Keratinocyte (primary cell): ENCODE measurements at regions not wholly inside any gene's neighbourhood (a gene's known extent, or its start where the extent isn't known, plus 50 kb on each side); places are given as distances from the start of the nearest gene placed in this dataset.

Experiments
- DNase-seq: peaks from one replicate; pipeline ENCODE4 v3.0.0-alpha.2; 2011; ENCODE audit warnings: low read depth, missing footprints, low spot score
- FAIRE-seq: peaks from 2 replicates; lab custom pipeline; 2011; peaks lifted over from hg19 to GRCh38; lab: Jason Lieb, UNC
- H2AFZ ChIP-seq: 2 replicates; pipeline ENCODE4 v1.6.0; 2012; ENCODE audit warnings: low read length, control low read depth, inconsistent platforms; ENCODE audit not compliant: control insufficient read depth
- H3K27ac ChIP-seq: 2 replicates; pipeline ENCODE4 v1.5.1; 2011; ENCODE audit warnings: low read length; ENCODE audit not compliant: control insufficient read depth, insufficient read depth
- H3K27me3 ChIP-seq: 3 replicates; pipeline ENCODE4 v1.6.0; 2011; ENCODE audit warnings: low read length; ENCODE audit not compliant: control insufficient read depth, insufficient read depth; ENCODE audit errors: extremely low read depth
- H3K36me3 ChIP-seq, 2 experiments: 2 replicates in 1 of 2; 3 replicates in 1 of 2; pipeline ENCODE4 v1.5.1; 2011; ENCODE audit warnings: low read length in 2 of 2, mild to moderate bottlenecking in 1 of 2; ENCODE audit not compliant: control insufficient read depth in 2 of 2, insufficient read depth in 2 of 2; ENCODE audit errors: extremely low read depth in 1 of 2
- H3K4me1 ChIP-seq: 3 replicates; pipeline ENCODE4 v1.5.1; 2011; ENCODE audit warnings: low read length; ENCODE audit not compliant: control insufficient read depth, insufficient read depth; ENCODE audit errors: extremely low read depth
- H3K4me2 ChIP-seq: 3 replicates; pipeline ENCODE4 v1.6.0; 2011; ENCODE audit warnings: low read depth, low read length; ENCODE audit not compliant: control insufficient read depth, insufficient read depth; ENCODE audit errors: extremely low read depth
- H3K4me3 ChIP-seq, 3 experiments: fragments of 200-600 bp in 1 of 3; sonication (generic) in 1 of 3; 2 replicates in 2 of 3; 3 replicates in 1 of 3; pipeline ENCODE4 v1.5.1; 2011 to 2016; ENCODE audit warnings: low read length in 3 of 3, mild to moderate bottlenecking in 3 of 3, control low read depth in 2 of 3, inconsistent platforms in 1 of 3, low read depth in 1 of 3, mixed read lengths in 1 of 3, mixed run types in 1 of 3, moderate library complexity in 1 of 3; ENCODE audit not compliant: control insufficient read depth in 2 of 3, insufficient read depth in 2 of 3; ENCODE audit errors: extremely low read depth in 1 of 3
- H3K79me2 ChIP-seq: 2 replicates; pipeline ENCODE4 v1.6.0; 2012; ENCODE audit warnings: low read length; ENCODE audit not compliant: control insufficient read depth, insufficient read depth
- H3K9ac ChIP-seq: 3 replicates; pipeline ENCODE4 v1.6.0; 2011; ENCODE audit warnings: low read length; ENCODE audit not compliant: control insufficient read depth, insufficient read depth; ENCODE audit errors: extremely low read depth
- H3K9me1 ChIP-seq: 3 replicates; pipeline ENCODE4 v1.6.0; 2011; ENCODE audit warnings: low read length; ENCODE audit not compliant: control insufficient read depth, insufficient read depth; ENCODE audit errors: extremely low read depth
- H3K9me3 ChIP-seq: 2 replicates; pipeline ENCODE4 v1.5.1; 2012; ENCODE audit warnings: low read depth, low read length; ENCODE audit not compliant: control insufficient read depth
- H4K20me1 ChIP-seq: 3 replicates; pipeline ENCODE4 v1.6.0; 2011; ENCODE audit warnings: low read length; ENCODE audit not compliant: control insufficient read depth, insufficient read depth; ENCODE audit errors: extremely low read depth
- CTCF ChIP-seq, 3 experiments: IDR thresholded peaks in 1 of 3; conservative IDR thresholded peaks in 1 of 3; optimal IDR thresholded peaks in 1 of 3; 2 replicates in 2 of 3; 3 replicates in 1 of 3; pipeline versions ENCODE3 to v1.5.1; 2011; ENCODE audit warnings: low read length in 3 of 3, mild to moderate bottlenecking in 3 of 3, moderate library complexity in 2 of 3, control low read depth in 1 of 3, inconsistent platforms in 1 of 3; ENCODE audit not compliant: insufficient read depth in 2 of 3; ENCODE audit errors: extremely low read depth in 1 of 3
- EZH2 ChIP-seq: IDR thresholded peaks from one replicate; pipeline ENCODE4 v1.6.1; 2012; ENCODE audit warnings: inconsistent platforms, mild to moderate bottlenecking, low read length, moderate library complexity
- dilution Hi-C: fragments of 300-500 bp; cut with MboI; formaldehyde crosslinking; loops from one replicate; pipeline ENCODE4 v1.7.0; 2020; ENCODE audit warnings: low sequenced_read_pairs; ENCODE audit not compliant: extremely low pct_ligation_motif_present

DNA sequence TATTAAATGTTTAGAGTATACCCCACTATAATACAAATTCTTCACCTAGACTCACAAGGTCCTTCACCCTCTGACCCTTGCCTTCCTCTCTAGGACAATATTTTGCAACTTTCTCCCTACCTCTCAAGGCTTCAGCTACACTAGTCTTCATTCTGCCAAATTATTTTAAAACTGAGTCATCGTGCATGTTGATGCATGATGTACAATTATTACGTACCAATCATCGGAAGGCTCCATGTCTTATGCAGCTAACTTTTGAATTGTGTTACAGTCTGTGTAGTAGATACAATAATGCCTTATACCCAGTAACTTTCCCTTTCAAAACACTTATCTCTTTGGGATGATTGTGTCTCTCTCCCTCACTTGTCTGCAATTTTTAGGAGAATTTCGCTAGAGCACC lies 98.5 kb upstream of the ROBO2 start:
- Histone ChIP-seq H2AFZ (no peak overlapping the region), H3K4me1 (no peaks in the 10 kb centered on the region), H3K4me3 (no peak overlapping the region), H4K20me1 (no peaks in the 10 kb centered on the region), H3K9ac (no peak overlapping the region), H3K36me3 (no peaks in the 10 kb centered on the region), H3K27ac (no peak overlapping the region), H3K4me2 (no peak overlapping the region), H3K9me1 (no peaks in the 10 kb centered on the region), H3K79me2 (no peaks in the 10 kb centered on the region), H3K27me3 (no peaks in the 10 kb centered on the region), H3K9me3 (no peaks in the 10 kb centered on the region)
- no peak for FAIRE-seq
- dilution Hi-C loops, result no loop called here
- DNase-seq, result no peak
- TF ChIP-seq CTCF (optimal IDR thresholded peaks at IDR 0.05 in 1 of 3, IDR thresholded peaks at IDR 0.05 in 1 of 3, conservative IDR thresholded peaks at IDR 0.05 in 1 of 3; ENCODE audit: extremely low read depth in 1 of 3, insufficient read depth in 2 of 3, low read length in 3 of 3) (no peak), EZH2 (no peak)

DNA sequence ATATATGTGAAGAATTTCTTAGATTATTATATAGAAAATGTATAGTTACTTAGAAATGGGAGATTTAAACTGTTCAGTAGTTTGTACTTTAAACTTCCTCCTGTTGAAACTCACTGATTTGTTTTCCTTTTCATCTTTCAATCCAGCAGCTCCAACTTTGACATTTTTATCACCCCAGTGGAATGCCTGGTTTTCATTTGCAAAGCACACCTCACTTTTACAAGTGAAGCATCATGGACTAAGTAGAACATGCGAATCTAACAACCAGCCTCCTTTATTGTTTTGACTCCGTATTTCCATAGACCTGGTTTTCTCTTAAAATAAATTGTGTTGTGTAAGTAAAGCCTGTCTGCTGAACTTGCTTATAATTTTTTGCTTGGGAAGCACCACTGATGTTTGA lies 97.8 kb upstream of the ROBO2 start:
- dilution Hi-C loops, result no loop called here

More for the DNA sequence above, 97.8 kb upstream of the ROBO2 start:
- H2AFZ ChIP-seq, result no peak overlapping the region
- FAIRE-seq, result no peak
- H3K4me3 ChIP-seq, result no peak overlapping the region
- no peaks in the 10 kb centered on the region for H3K79me2 ChIP-seq
- TF ChIP-seq EZH2, result no peak
- no peak for TF ChIP-seq CTCF (optimal IDR thresholded peaks at IDR 0.05 in 1 of 3, IDR thresholded peaks at IDR 0.05 in 1 of 3, conservative IDR thresholded peaks at IDR 0.05 in 1 of 3; ENCODE audit: extremely low read depth in 1 of 3, insufficient read depth in 2 of 3, low read length in 3 of 3)
- H4K20me1 ChIP-seq, result no peaks in the 10 kb centered on the region
- no peaks in the 10 kb centered on the region for H3K36me3 ChIP-seq
- H3K27me3 ChIP-seq, result no peaks in the 10 kb centered on the region
- no peak overlapping the region for H3K4me2 ChIP-seq
- H3K9me1 ChIP-seq, result no peaks in the 10 kb centered on the region
- H3K9ac ChIP-seq, result no peak overlapping the region
- H3K27ac ChIP-seq, result no peak overlapping the region
- no peaks in the 10 kb centered on the region for H3K4me1 ChIP-seq
- DNase-seq, result no peak
- no peaks in the 10 kb centered on the region for H3K9me3 ChIP-seq
